Mesothelial cell of epicardium (in vitro differentiated cells): ENCODE measurements at regions not wholly inside any gene's neighbourhood (a gene's known extent, or its start where the extent isn't known, plus 50 kb on each side); places are given as distances from the start of the nearest gene placed in this dataset.

ENCODE experiments used
- DNase-seq, 2 experiments: peaks; one replicate each; pipeline ENCODE4 v3.0.0; 2021; ENCODE audit warnings: low spot score in 2 of 2; ENCODE audit not compliant: unreplicated experiment in 2 of 2
- H3K27ac Mint-ChIP-seq: 2 replicates; pipeline ENCODE4 v1.8.0; 2021; ENCODE audit warnings: mixed read lengths
- H3K27me3 Mint-ChIP-seq: 2 replicates; pipeline ENCODE4 v1.8.0; 2021; ENCODE audit warnings: low read depth, mixed read lengths
- H3K36me3 Mint-ChIP-seq: 2 replicates; pipeline ENCODE4 v1.8.0; 2021; ENCODE audit warnings: mixed read lengths
- H3K4me1 Mint-ChIP-seq: 2 replicates; pipeline ENCODE4 v1.8.0; 2021; ENCODE audit warnings: mixed read lengths
- H3K4me3 Mint-ChIP-seq: 2 replicates; pipeline ENCODE4 v1.8.0; 2021; ENCODE audit warnings: mild to moderate bottlenecking, moderate library complexity, mixed read lengths
- H3K9me3 Mint-ChIP-seq: 2 replicates; pipeline ENCODE4 v1.8.0; 2021; ENCODE audit warnings: mixed read lengths
- TF ChIP-seq, protein P1 (sequence below): fragments of 200-600 bp; sonication (generic); IDR thresholded peaks from one replicate; pipeline ENCODE4 v1.5.0; 2021; ENCODE audit warnings: antibody characterized with exemption; ENCODE audit not compliant: unreplicated experiment

DNA sequence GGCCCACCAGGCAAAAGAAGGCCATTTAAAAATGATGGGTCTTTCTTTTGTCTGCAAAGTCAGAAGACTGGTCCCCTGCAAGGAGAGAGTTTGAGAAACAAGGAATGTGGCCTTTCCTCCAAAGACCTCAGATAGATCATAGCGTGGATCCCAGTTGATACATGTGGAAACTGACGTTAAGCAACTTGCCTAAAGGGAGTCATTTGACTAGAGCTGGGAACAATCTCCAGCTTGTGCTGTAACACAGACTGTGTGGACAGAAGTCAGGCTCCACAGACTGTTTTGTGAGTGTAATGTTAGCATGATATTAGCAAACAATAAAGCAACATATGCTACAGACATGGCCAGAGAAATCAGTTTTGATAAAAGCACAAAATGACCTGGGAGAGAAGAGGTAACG lies 140.4 kb upstream of the CITED2 start:
- peaks cover 37% of the 10 kb centered on the region for H3K4me1 Mint-ChIP-seq
- no peaks in the 10 kb centered on the region for H3K9me3 Mint-ChIP-seq
- no peaks in the 10 kb centered on the region for H3K36me3 Mint-ChIP-seq
- no peak overlapping the region for H3K4me3 Mint-ChIP-seq
- H3K27ac Mint-ChIP-seq: no peak overlapping the region
- TF ChIP-seq, protein P1, sequence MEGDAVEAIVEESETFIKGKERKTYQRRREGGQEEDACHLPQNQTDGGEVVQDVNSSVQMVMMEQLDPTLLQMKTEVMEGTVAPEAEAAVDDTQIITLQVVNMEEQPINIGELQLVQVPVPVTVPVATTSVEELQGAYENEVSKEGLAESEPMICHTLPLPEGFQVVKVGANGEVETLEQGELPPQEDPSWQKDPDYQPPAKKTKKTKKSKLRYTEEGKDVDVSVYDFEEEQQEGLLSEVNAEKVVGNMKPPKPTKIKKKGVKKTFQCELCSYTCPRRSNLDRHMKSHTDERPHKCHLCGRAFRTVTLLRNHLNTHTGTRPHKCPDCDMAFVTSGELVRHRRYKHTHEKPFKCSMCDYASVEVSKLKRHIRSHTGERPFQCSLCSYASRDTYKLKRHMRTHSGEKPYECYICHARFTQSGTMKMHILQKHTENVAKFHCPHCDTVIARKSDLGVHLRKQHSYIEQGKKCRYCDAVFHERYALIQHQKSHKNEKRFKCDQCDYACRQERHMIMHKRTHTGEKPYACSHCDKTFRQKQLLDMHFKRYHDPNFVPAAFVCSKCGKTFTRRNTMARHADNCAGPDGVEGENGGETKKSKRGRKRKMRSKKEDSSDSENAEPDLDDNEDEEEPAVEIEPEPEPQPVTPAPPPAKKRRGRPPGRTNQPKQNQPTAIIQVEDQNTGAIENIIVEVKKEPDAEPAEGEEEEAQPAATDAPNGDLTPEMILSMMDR: no peak
- H3K27me3 Mint-ChIP-seq: no peaks in the 10 kb centered on the region
- no peak for DNase-seq

DNA sequence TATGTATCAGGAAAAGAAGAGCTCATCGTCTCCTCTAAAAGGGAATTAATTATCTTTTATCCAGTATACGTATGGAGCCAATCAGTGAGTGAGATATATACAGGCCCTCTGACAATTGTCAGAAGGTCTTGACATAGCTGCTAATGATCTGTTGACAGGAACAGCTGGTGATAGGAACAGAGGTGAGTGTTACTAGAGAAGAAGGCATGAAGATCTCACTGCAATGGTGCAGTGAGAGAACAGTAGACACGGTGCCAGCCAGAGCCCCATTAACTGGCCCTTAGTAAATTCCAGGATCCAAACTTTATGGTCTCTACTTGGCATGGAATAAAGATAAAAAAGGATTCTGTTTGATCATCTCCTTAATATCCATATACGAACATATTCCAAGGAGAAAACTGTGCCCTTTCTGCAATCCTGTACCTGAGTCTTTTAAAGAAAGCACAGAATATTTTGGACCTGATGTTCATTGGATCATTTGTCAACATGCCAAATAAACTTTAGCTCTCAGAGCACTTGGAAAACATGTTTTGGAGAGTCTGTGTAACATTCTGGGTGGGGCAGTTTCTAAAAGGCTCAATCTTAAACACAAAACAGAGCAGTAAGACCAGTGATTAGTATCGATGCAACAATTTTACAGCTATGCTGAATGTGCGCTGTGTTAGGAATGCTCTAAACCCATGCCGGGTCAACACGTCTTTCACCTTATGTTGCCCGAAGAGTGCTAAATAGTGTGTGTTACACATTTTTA lies 135.8 kb upstream of the CITED2 start:
- Mint-ChIP-seq H3K27me3 (no peaks in the 10 kb centered on the region), H3K36me3 (no peaks in the 10 kb centered on the region), H3K27ac (no peak overlapping the region), H3K4me3 (no peak overlapping the region), H3K9me3 (no peaks in the 10 kb centered on the region), H3K4me1 (peaks cover 13% of the 10 kb centered on the region)
- DNase-seq: no peak
- TF ChIP-seq, protein P1: no peak

DNA sequence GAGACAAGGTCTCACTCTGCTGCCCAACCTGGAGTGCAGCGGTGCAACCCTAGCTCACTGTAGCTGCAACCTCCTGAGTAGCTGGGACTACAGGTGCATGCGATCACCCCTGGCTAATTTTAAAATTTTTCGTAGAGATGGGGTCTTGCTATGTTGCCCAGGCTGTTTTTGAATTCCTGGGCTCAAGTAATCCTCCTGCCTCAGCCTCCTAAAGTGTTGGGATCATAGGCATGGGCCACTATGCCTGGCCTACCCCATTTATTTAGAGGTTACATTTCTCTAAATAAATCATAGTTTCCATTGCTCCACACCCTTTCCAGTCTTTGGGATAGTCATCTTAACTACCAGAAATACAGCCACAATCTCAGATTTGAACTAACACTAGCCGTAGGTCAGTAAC lies 134.7 kb upstream of the CITED2 start:
- TF ChIP-seq, protein P1: no peak
- no peaks in the 10 kb centered on the region for H3K36me3 Mint-ChIP-seq
- peaks cover 6% of the 10 kb centered on the region for H3K4me1 Mint-ChIP-seq
- no peak overlapping the region for H3K27ac Mint-ChIP-seq
- no peak for DNase-seq
- H3K4me3 Mint-ChIP-seq: no peak overlapping the region
- no peaks in the 10 kb centered on the region for H3K9me3 Mint-ChIP-seq
- H3K27me3 Mint-ChIP-seq: no peaks in the 10 kb centered on the region

DNA sequence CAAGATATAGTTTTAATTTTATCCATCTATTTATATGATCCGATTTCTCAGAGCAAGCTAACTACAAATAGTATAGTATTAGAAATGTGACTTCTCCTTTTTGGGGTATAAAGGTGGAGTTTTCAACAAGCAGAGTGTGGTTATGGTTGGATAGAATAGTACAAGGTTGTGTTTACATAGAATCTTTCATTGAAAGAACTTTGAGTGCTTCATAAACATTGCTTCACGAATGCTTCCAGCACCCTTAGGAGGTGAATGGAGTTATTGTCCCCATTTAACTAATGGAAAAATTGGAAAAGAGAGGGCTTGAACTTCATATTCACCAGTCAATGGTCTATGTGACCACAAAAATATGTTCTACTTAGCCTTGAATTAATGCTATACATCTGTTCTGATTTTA lies 134.1 kb upstream of the CITED2 start:
- TF ChIP-seq, protein P1: no peak
- peaks cover 6% of the 10 kb centered on the region for H3K4me1 Mint-ChIP-seq
- H3K27me3 Mint-ChIP-seq: no peaks in the 10 kb centered on the region
- DNase-seq: no peak
- H3K4me3 Mint-ChIP-seq: no peak overlapping the region
- H3K36me3 Mint-ChIP-seq: no peaks in the 10 kb centered on the region
- H3K9me3 Mint-ChIP-seq: no peaks in the 10 kb centered on the region
- H3K27ac Mint-ChIP-seq: no peak overlapping the region

DNA sequence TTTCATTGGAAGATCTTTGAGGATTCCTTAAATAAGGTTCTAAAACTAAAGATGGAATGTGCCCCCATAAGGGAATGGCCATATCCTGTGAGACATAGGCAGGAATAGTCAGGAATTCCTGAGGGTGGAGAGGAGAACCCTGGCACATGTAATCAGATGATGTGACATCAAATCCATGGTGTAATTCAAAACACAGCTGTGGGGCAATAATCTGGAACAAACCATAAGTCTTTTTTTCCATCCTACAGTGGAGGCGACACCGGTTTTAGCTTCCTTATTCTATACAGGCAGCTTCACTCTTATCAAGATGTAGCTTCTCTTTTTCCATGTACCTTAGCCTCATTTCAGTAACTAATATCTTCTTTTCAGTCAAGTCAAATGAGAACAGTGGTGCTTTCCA lies 133.6 kb upstream of the CITED2 start:
- no peak for DNase-seq
- peaks cover 6% of the 10 kb centered on the region for H3K4me1 Mint-ChIP-seq
- no peak overlapping the region for H3K4me3 Mint-ChIP-seq
- peaks cover 1% of the 10 kb centered on the region for H3K9me3 Mint-ChIP-seq
- TF ChIP-seq, protein P1: no peak
- H3K36me3 Mint-ChIP-seq: no peaks in the 10 kb centered on the region
- H3K27me3 Mint-ChIP-seq: no peaks in the 10 kb centered on the region
- no peak overlapping the region for H3K27ac Mint-ChIP-seq
